OCI-LY7 (cell line): ENCODE measurements at regions not wholly inside any gene's neighbourhood (a gene's known extent, or its start where the extent isn't known, plus 50 kb on each side); places are given as distances from the start of the nearest gene placed in this dataset.

Experiments used
- BruUV-seq: library from RNA; stranded (reverse); fragments of 400-500 nt; replicated peaks from 2 replicates; lab custom pipeline; 2021; lab: Mats Ljungman, UMichigan
- CTCF ChIA-PET: fragments of 300-600 bp; sonication (Branson Sonifier 250); formaldehyde crosslinking; loops from one replicate; lab custom pipeline; 2022; ENCODE audit warnings: antibody characterized with exemption; ENCODE audit not compliant: unreplicated experiment; lab: Charles Lee
- POLR2A ChIA-PET: fragments of 300-600 bp; sonication (Branson Sonifier 250); formaldehyde crosslinking; loops from one replicate; lab custom pipeline; 2022; ENCODE audit warnings: antibody characterized with exemption; lab: Charles Lee
- DNase-seq: peaks from one replicate; pipeline ENCODE4 v3.0.0-alpha.2; 2015; ENCODE audit warnings: low spot score
- H2AFZ ChIP-seq: fragments of 200-600 bp; sonication (generic), shearing (Covaris generic); 2 replicates; pipeline ENCODE4 v1.6.1; 2014; ENCODE audit warnings: mild to moderate bottlenecking, antibody characterized with exemption, low read length, moderate library complexity
- H3K27ac ChIP-seq: fragments of 200-600 bp; sonication (generic); 2 replicates; pipeline ENCODE4 v1.5.1; 2014; ENCODE audit warnings: mixed run types, low read depth, mild to moderate bottlenecking, moderate library complexity, low read length, inconsistent platforms; ENCODE audit not compliant: poor library complexity, severe bottlenecking
- H3K36me3 ChIP-seq: fragments of 200-600 bp; sonication (generic); 2 replicates; pipeline ENCODE4 v1.6.1; 2014; ENCODE audit warnings: mild to moderate bottlenecking, antibody characterized with exemption, low read length, moderate library complexity, mixed read lengths; ENCODE audit not compliant: insufficient read depth
- H3K4me1 ChIP-seq: fragments of 200-600 bp; sonication (generic); 2 replicates; pipeline ENCODE4 v1.5.1; 2014; ENCODE audit warnings: mild to moderate bottlenecking, low read length; ENCODE audit not compliant: insufficient read depth, poor library complexity, severe bottlenecking
- H3K4me2 ChIP-seq: fragments of 200-600 bp; sonication (generic); 2 replicates; pipeline ENCODE4 v1.6.1; 2014; ENCODE audit warnings: mild to moderate bottlenecking, low read length
- H3K4me3 ChIP-seq: fragments of 200-600 bp; sonication (generic); 2 replicates; pipeline ENCODE4 v1.5.1; 2014; ENCODE audit warnings: mild to moderate bottlenecking, low read depth, low read length; ENCODE audit not compliant: poor library complexity, severe bottlenecking
- H3K79me2 ChIP-seq: fragments of 200-600 bp; sonication (generic); 2 replicates; pipeline ENCODE4 v1.6.1; 2016; ENCODE audit warnings: low read depth, mild to moderate bottlenecking, low read length, moderate library complexity, mixed read lengths; ENCODE audit not compliant: insufficient read depth
- H3K9me2 ChIP-seq: fragments of 200-600 bp; sonication (generic); 2 replicates; pipeline ENCODE4 v1.6.1; 2016; ENCODE audit warnings: mild to moderate bottlenecking, low read length, mixed read lengths; ENCODE audit not compliant: insufficient read depth
- H3K9me3 ChIP-seq: fragments of 200-600 bp; sonication (generic); 2 replicates; pipeline ENCODE4 v1.6.1; 2014; ENCODE audit warnings: mild to moderate bottlenecking, mixed run types, low read length, mixed read lengths
- H4K20me1 ChIP-seq: fragments of 200-600 bp; sonication (generic); 2 replicates; pipeline ENCODE4 v1.6.1; 2014; ENCODE audit warnings: mild to moderate bottlenecking, antibody characterized with exemption, low read length, moderate library complexity, mixed read lengths; ENCODE audit not compliant: insufficient read depth
- EZH2phosphoT487 ChIP-seq: fragments of 200-600 bp; sonication (generic); IDR thresholded peaks from 2 replicates; pipeline ENCODE4 v1.6.1; 2018; ENCODE audit warnings: low read depth, borderline replicate concordance, mild to moderate bottlenecking, mixed run types, antibody characterized with exemption, low read length, moderate library complexity, mixed read lengths
- intact Hi-C: fragments of 100-400 bp; cut with micrococcal nuclease; formaldehyde crosslinking; loops from one replicate; pipeline ENCODE4 v1.10.0; 2022; ENCODE audit not compliant: unreplicated experiment
- TF ChIP-seq, protein P1 (sequence below): fragments of 200-600 bp; sonication (generic); conservative IDR thresholded peaks from 2 replicates; pipeline ENCODE4 v1.5.1; 2014; ENCODE audit warnings: mild to moderate bottlenecking, antibody characterized with exemption, low read length, moderate library complexity, mixed read lengths

DNA sequence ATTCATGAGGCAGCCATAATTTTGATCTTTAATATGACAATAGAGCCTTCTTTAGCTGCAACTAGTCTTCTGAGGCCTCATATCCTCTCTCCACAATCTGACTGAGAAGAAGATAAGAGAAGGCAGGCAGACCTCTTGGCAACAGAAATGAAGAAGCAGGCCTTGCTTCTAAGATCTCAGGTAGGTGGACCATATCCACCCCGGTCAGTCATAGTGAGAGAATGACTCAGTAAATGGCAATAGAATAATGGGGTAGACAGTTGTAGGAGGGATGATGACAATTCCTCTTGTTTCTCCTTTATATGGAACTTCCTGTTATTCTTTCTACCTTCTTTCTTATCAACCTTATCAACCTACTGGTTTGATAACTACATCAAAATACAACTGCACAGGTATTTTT, 246.7 kb upstream of the G2E3 start:
- intact Hi-C loops = no loop called here
- Histone ChIP-seq H2AFZ (no peak overlapping the region), H3K9me2 (no peaks in the 10 kb centered on the region), H3K4me2 (no peak overlapping the region), H3K27ac (no peak overlapping the region), H4K20me1 (no peaks in the 10 kb centered on the region), H3K79me2 (no peaks in the 10 kb centered on the region), H3K9me3 (no peaks in the 10 kb centered on the region), H3K4me3 (no peak overlapping the region), H3K4me1 (no peaks in the 10 kb centered on the region), H3K36me3 (no peaks in the 10 kb centered on the region)
- POLR2A ChIA-PET = interaction anchor here (0.7 kb wide), 1 partner anchor 505 kb away, joined by 3 read pairs; no protein-coding TSS in a partner anchor
- no peak for DNase-seq
- no peak for TF ChIP-seq EZH2phosphoT487
- TF ChIP-seq, protein P1, sequence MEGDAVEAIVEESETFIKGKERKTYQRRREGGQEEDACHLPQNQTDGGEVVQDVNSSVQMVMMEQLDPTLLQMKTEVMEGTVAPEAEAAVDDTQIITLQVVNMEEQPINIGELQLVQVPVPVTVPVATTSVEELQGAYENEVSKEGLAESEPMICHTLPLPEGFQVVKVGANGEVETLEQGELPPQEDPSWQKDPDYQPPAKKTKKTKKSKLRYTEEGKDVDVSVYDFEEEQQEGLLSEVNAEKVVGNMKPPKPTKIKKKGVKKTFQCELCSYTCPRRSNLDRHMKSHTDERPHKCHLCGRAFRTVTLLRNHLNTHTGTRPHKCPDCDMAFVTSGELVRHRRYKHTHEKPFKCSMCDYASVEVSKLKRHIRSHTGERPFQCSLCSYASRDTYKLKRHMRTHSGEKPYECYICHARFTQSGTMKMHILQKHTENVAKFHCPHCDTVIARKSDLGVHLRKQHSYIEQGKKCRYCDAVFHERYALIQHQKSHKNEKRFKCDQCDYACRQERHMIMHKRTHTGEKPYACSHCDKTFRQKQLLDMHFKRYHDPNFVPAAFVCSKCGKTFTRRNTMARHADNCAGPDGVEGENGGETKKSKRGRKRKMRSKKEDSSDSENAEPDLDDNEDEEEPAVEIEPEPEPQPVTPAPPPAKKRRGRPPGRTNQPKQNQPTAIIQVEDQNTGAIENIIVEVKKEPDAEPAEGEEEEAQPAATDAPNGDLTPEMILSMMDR = no peak
- CTCF ChIA-PET = no interaction called here
- BruUV-seq = no TSS peak

DNA sequence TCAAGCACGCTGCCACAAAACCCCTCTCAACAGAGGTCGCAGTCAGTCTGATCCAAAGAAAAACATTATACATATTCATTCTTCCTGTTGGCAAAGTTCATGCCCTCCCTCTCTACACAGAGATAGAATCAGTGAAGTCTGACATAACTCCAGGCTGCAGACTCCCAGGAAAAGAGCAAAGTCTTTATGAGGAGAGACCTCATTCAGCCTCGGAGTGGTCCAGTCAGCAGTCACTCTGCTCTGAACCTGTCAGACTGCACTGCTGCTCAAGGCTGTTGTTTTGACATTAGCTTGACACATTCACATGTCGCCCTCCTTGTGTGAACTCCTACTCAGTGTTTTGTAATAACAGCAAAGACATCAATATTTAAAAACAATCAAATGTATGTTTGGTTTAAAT, 241.2 kb upstream of the G2E3 start:
- intact Hi-C loops = no loop called here
- CTCF ChIA-PET = no interaction called here
- POLR2A ChIA-PET = no interaction called here

DNA sequence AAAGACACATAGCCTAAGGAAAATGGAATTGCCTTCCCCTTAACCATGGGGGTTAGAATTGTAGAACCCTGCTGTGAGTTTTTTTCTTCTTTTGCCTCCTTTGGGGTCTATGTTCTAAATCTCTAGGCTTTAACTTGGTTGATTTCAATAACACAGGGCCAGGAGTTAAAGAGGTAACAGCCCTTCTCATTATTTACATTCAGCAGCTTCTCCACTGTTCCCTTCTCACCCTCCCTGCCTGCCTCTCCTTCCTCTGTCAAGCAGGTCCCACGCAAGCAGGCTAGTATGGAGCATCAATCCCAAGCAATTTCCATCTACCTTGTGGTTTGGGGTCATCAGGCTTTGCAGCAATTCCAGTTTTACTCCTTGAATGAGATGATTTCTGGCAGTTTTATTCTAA, 236.1 kb upstream of the G2E3 start:
- BruUV-seq = no TSS peak
- Histone ChIP-seq H3K4me3 (no peak overlapping the region), H3K27ac (no peak overlapping the region), H3K4me1 (no peaks in the 10 kb centered on the region), H3K79me2 (no peaks in the 10 kb centered on the region), H3K36me3 (no peaks in the 10 kb centered on the region), H3K9me3 (no peaks in the 10 kb centered on the region), H3K4me2 (no peak overlapping the region), H4K20me1 (no peaks in the 10 kb centered on the region), H3K9me2 (no peaks in the 10 kb centered on the region), H2AFZ (no peak overlapping the region)
- intact Hi-C loops = no loop called here
- no peak for TF ChIP-seq EZH2phosphoT487
- TF ChIP-seq, protein P1 = no peak
- ChIA-PET CTCF (no interaction called here), POLR2A (no interaction called here)
- DNase-seq = no peak

More for the DNA sequence above, 241.2 kb upstream of the G2E3 start:
- no TSS peak for BruUV-seq
- H3K4me3 ChIP-seq = no peak overlapping the region
- DNase-seq = no peak
- no peak overlapping the region for H2AFZ ChIP-seq
- no peaks in the 10 kb centered on the region for H4K20me1 ChIP-seq
- no peak overlapping the region for H3K27ac ChIP-seq
- H3K9me2 ChIP-seq = no peaks in the 10 kb centered on the region
- no peak for TF ChIP-seq EZH2phosphoT487
- TF ChIP-seq, protein P1 = no peak
- no peaks in the 10 kb centered on the region for H3K4me1 ChIP-seq
- H3K9me3 ChIP-seq = no peaks in the 10 kb centered on the region
- H3K36me3 ChIP-seq = no peaks in the 10 kb centered on the region
- no peaks in the 10 kb centered on the region for H3K79me2 ChIP-seq
- no peak overlapping the region for H3K4me2 ChIP-seq
